ENCODE measurements at regions not wholly inside any gene's neighbourhood (a gene's known extent, or its start where the extent isn't known, plus 50 kb on each side); places are given as distances from the start of the nearest gene placed in this dataset.
A peak's percentile ranks its signal among the peaks of the same experiment; 100 is the strongest.

- H3K9me3 ChIP-seq (ENCODE audit: control insufficient read depth in 5 of 5, low read length in 5 of 5): no peaks in the 10 kb centered on the region
- no peak overlapping the region for H3K4me3 ChIP-seq (ENCODE audit: low read depth in 1 of 5, low read length in 5 of 5)
- no peaks in the 10 kb centered on the region for H3K36me3 ChIP-seq (ENCODE audit: control insufficient read depth in 5 of 5, insufficient read depth in 5 of 5, low read length in 5 of 5)
- no peak overlapping the region for H3K9ac ChIP-seq (ENCODE audit: low read length in 5 of 5)
- H3K4me1 ChIP-seq (ENCODE audit: control insufficient read depth in 5 of 5, insufficient read depth in 5 of 5, low read length in 5 of 5): peaks cover 0 to 3% (median 0%) of the 10 kb centered on the region in 5 donors
- H3K27ac ChIP-seq (ENCODE audit: low read depth, low read length): no peak overlapping the region
- H3K27me3 ChIP-seq (ENCODE audit: control insufficient read depth in 5 of 5, insufficient read depth in 4 of 5, low read length in 5 of 5): no peaks in the 10 kb centered on the region
Measured at GRCh38 chr5:26828294-26828693, 210.1 kb downstream of the CDH9 start.

GRCh38 chr5:26813235-26813634 lies 225.2 kb downstream of the CDH9 start:
- H3K36me3 ChIP-seq (ENCODE audit: control insufficient read depth in 5 of 5, insufficient read depth in 5 of 5, low read length in 5 of 5): no peaks in the 10 kb centered on the region
- no peak overlapping the region for H3K4me3 ChIP-seq (ENCODE audit: low read depth in 1 of 5, low read length in 5 of 5)
- no peak overlapping the region for H3K9ac ChIP-seq (ENCODE audit: low read length in 5 of 5)
- no peaks in the 10 kb centered on the region for H3K4me1 ChIP-seq (ENCODE audit: control insufficient read depth in 5 of 5, insufficient read depth in 5 of 5, low read length in 5 of 5)
- no peak overlapping the region for H3K27ac ChIP-seq (ENCODE audit: low read depth, low read length)
- H3K27me3 ChIP-seq (ENCODE audit: control insufficient read depth in 5 of 5, insufficient read depth in 4 of 5, low read length in 5 of 5): no peaks in the 10 kb centered on the region
- peaks cover 0 to 14% (median 9%) of the 10 kb centered on the region in 5 donors for H3K9me3 ChIP-seq (ENCODE audit: control insufficient read depth in 5 of 5, low read length in 5 of 5)

GRCh38 chr5:26812714-26813113 lies 225.7 kb downstream of the CDH9 start:
- Histone ChIP-seq H3K27ac (ENCODE audit: low read depth, low read length) (no peak overlapping the region), H3K4me3 (ENCODE audit: low read depth in 1 of 5, low read length in 5 of 5) (no peak overlapping the region), H3K9me3 (ENCODE audit: control insufficient read depth in 5 of 5, low read length in 5 of 5) (peaks cover 0 to 17% (median 9%) of the 10 kb centered on the region in 5 donors), H3K9ac (ENCODE audit: low read length in 5 of 5) (no peak overlapping the region), H3K27me3 (ENCODE audit: control insufficient read depth in 5 of 5, insufficient read depth in 4 of 5, low read length in 5 of 5) (no peaks in the 10 kb centered on the region), H3K4me1 (ENCODE audit: control insufficient read depth in 5 of 5, insufficient read depth in 5 of 5, low read length in 5 of 5) (no peaks in the 10 kb centered on the region), H3K36me3 (ENCODE audit: control insufficient read depth in 5 of 5, insufficient read depth in 5 of 5, low read length in 5 of 5) (no peaks in the 10 kb centered on the region)

- Histone ChIP-seq H3K4me1 (ENCODE audit: control insufficient read depth in 5 of 5, insufficient read depth in 5 of 5, low read length in 5 of 5) (no peaks in the 10 kb centered on the region), H3K4me3 (ENCODE audit: low read depth in 1 of 5, low read length in 5 of 5) (no peak overlapping the region), H3K27ac (ENCODE audit: low read depth, low read length) (no peak overlapping the region), H3K9ac (ENCODE audit: low read length in 5 of 5) (no peak overlapping the region), H3K27me3 (ENCODE audit: control insufficient read depth in 5 of 5, insufficient read depth in 4 of 5, low read length in 5 of 5) (no peaks in the 10 kb centered on the region), H3K36me3 (ENCODE audit: control insufficient read depth in 5 of 5, insufficient read depth in 5 of 5, low read length in 5 of 5) (no peaks in the 10 kb centered on the region), H3K9me3 (ENCODE audit: control insufficient read depth in 5 of 5, low read length in 5 of 5) (peaks cover 0 to 9% (median 9%) of the 10 kb centered on the region in 5 donors)
Measured at GRCh38 chr5:26807231-26808199, 230.9 kb downstream of the CDH9 start.

GRCh38 chr5:26805076-26805475 lies 233.3 kb downstream of the CDH9 start:
- Histone ChIP-seq H3K4me1 (ENCODE audit: control insufficient read depth in 5 of 5, insufficient read depth in 5 of 5, low read length in 5 of 5) (no peaks in the 10 kb centered on the region), H3K36me3 (ENCODE audit: control insufficient read depth in 5 of 5, insufficient read depth in 5 of 5, low read length in 5 of 5) (no peaks in the 10 kb centered on the region), H3K27me3 (ENCODE audit: control insufficient read depth in 5 of 5, insufficient read depth in 4 of 5, low read length in 5 of 5) (no peaks in the 10 kb centered on the region), H3K9me3 (ENCODE audit: control insufficient read depth in 5 of 5, low read length in 5 of 5) (peaks cover 0 to 9% (median 8%) of the 10 kb centered on the region in 5 donors), H3K4me3 (ENCODE audit: low read depth in 1 of 5, low read length in 5 of 5) (no peak overlapping the region), H3K9ac (ENCODE audit: low read length in 5 of 5) (no peak overlapping the region), H3K27ac (ENCODE audit: low read depth, low read length) (no peak overlapping the region)

GRCh38 chr5:26802944-26803343 lies 235.4 kb downstream of the CDH9 start:
- H3K36me3 ChIP-seq (ENCODE audit: control insufficient read depth in 5 of 5, insufficient read depth in 5 of 5, low read length in 5 of 5): no peaks in the 10 kb centered on the region

GRCh38 chr5:26791433-26791832 lies 247.0 kb downstream of the CDH9 start:
- Histone ChIP-seq H3K36me3 (ENCODE audit: control insufficient read depth in 5 of 5, insufficient read depth in 5 of 5, low read length in 5 of 5) (no peaks in the 10 kb centered on the region), H3K27me3 (ENCODE audit: control insufficient read depth in 5 of 5, insufficient read depth in 4 of 5, low read length in 5 of 5) (no peaks in the 10 kb centered on the region), H3K4me1 (ENCODE audit: control insufficient read depth in 5 of 5, insufficient read depth in 5 of 5, low read length in 5 of 5) (no peaks in the 10 kb centered on the region), H3K9me3 (ENCODE audit: control insufficient read depth in 5 of 5, low read length in 5 of 5) (no peaks in the 10 kb centered on the region), H3K9ac (ENCODE audit: low read length in 5 of 5) (no peak overlapping the region), H3K4me3 (ENCODE audit: low read depth in 1 of 5, low read length in 5 of 5) (no peak overlapping the region), H3K27ac (ENCODE audit: low read depth, low read length) (no peak overlapping the region)

More at GRCh38 chr5:26802944-26803343, 235.4 kb downstream of the CDH9 start:
- Histone ChIP-seq H3K27ac (ENCODE audit: low read depth, low read length) (no peak overlapping the region), H3K9ac (ENCODE audit: low read length in 5 of 5) (no peak overlapping the region), H3K4me1 (ENCODE audit: control insufficient read depth in 5 of 5, insufficient read depth in 5 of 5, low read length in 5 of 5) (no peaks in the 10 kb centered on the region), H3K9me3 (ENCODE audit: control insufficient read depth in 5 of 5, low read length in 5 of 5) (peaks cover 0 to 8% (median 8%) of the 10 kb centered on the region in 5 donors), H3K27me3 (ENCODE audit: control insufficient read depth in 5 of 5, insufficient read depth in 4 of 5, low read length in 5 of 5) (no peaks in the 10 kb centered on the region), H3K4me3 (ENCODE audit: low read depth in 1 of 5, low read length in 5 of 5) (no peak overlapping the region)

GRCh38 chr5:26791021-26791420 lies 247.4 kb downstream of the CDH9 start:
- Histone ChIP-seq H3K36me3 (ENCODE audit: control insufficient read depth in 5 of 5, insufficient read depth in 5 of 5, low read length in 5 of 5) (no peaks in the 10 kb centered on the region), H3K27me3 (ENCODE audit: control insufficient read depth in 5 of 5, insufficient read depth in 4 of 5, low read length in 5 of 5) (no peaks in the 10 kb centered on the region), H3K4me1 (ENCODE audit: control insufficient read depth in 5 of 5, insufficient read depth in 5 of 5, low read length in 5 of 5) (no peaks in the 10 kb centered on the region), H3K9me3 (ENCODE audit: control insufficient read depth in 5 of 5, low read length in 5 of 5) (no peaks in the 10 kb centered on the region), H3K4me3 (ENCODE audit: low read depth in 1 of 5, low read length in 5 of 5) (no peak overlapping the region), H3K9ac (ENCODE audit: low read length in 5 of 5) (no peak overlapping the region), H3K27ac (ENCODE audit: low read depth, low read length) (no peak overlapping the region)

GRCh38 chr5:26763215-26763614 lies 275.2 kb downstream of the CDH9 start:
- H3K27ac ChIP-seq (ENCODE audit: low read depth, low read length): no peak overlapping the region
- H3K27me3 ChIP-seq (ENCODE audit: control insufficient read depth in 5 of 5, insufficient read depth in 4 of 5, low read length in 5 of 5): no peaks in the 10 kb centered on the region
- no peaks in the 10 kb centered on the region for H3K36me3 ChIP-seq (ENCODE audit: control insufficient read depth in 5 of 5, insufficient read depth in 5 of 5, low read length in 5 of 5)
- H3K9ac ChIP-seq (ENCODE audit: low read length in 5 of 5): peak overlapping the region in 2 of 5 donors; percentile 20 to 52
- peak overlapping the region in 2 of 5 donors; percentile 26 to 40 for H3K4me3 ChIP-seq (ENCODE audit: low read depth in 1 of 5, low read length in 5 of 5)
- peaks cover 0 to 31% (median 10%) of the 10 kb centered on the region in 5 donors for H3K4me1 ChIP-seq (ENCODE audit: control insufficient read depth in 5 of 5, insufficient read depth in 5 of 5, low read length in 5 of 5)
- H3K9me3 ChIP-seq (ENCODE audit: control insufficient read depth in 5 of 5, low read length in 5 of 5): peaks cover 0 to 5% (median 0%) of the 10 kb centered on the region in 5 donors

- no peak overlapping the region for H3K9ac ChIP-seq (ENCODE audit: low read length in 5 of 5)
- H3K9me3 ChIP-seq (ENCODE audit: control insufficient read depth in 5 of 5, low read length in 5 of 5): no peaks in the 10 kb centered on the region
- H3K27ac ChIP-seq (ENCODE audit: low read depth, low read length): peak overlapping the region; percentile 25
- H3K36me3 ChIP-seq (ENCODE audit: control insufficient read depth in 5 of 5, insufficient read depth in 5 of 5, low read length in 5 of 5): no peaks in the 10 kb centered on the region
- peak overlapping the region in 3 of 5 donors; percentile 7 to 44 (median 40) for H3K4me3 ChIP-seq (ENCODE audit: low read depth in 1 of 5, low read length in 5 of 5)
- H3K27me3 ChIP-seq (ENCODE audit: control insufficient read depth in 5 of 5, insufficient read depth in 4 of 5, low read length in 5 of 5): no peaks in the 10 kb centered on the region
- peaks cover 0 to 31% (median 10%) of the 10 kb centered on the region in 5 donors for H3K4me1 ChIP-seq (ENCODE audit: control insufficient read depth in 5 of 5, insufficient read depth in 5 of 5, low read length in 5 of 5)
Measured at GRCh38 chr5:26761446-26761845, 276.9 kb downstream of the CDH9 start.

All from subcutaneous abdominal adipose tissue (tissue), 5 donors.